ENCODE measurements at regions not wholly inside any gene's neighbourhood (a gene's known extent, or its start where the extent isn't known, plus 50 kb on each side); places are given as distances from the start of the nearest gene placed in this dataset.
"Not testable (repeated sequence)": the region's sequence is repeated elsewhere in the genome, so short reads cannot be mapped to it uniquely, and the experiment has no call there.

- no peak for DNase-seq
Observed at GRCh38 chr3:72536878-72537267, 311.4 kb downstream of the SHQ1 start.

- DNase-seq: no peak
Observed at GRCh38 chr3:72536206-72536877, 311.9 kb downstream of the SHQ1 start.

GRCh38 chr3:72535772-72536171 lies 312.5 kb downstream of the SHQ1 start:
- DNase-seq: no peak

GRCh38 chr3:72533591-72534473 lies 314.4 kb downstream of the SHQ1 start:
- no peak for DNase-seq

GRCh38 chr3:72530426-72530825 lies 317.8 kb downstream of the SHQ1 start:
- DNase-seq: no peak

- DNase-seq: no peak
Observed at GRCh38 chr3:72529081-72529480, 319.2 kb downstream of the SHQ1 start.

- DNase-seq: peak in 11 of 51 donors; percentile 2 to 27 (median 3)
Observed at GRCh38 chr3:72523429-72524151, 324.7 kb downstream of the SHQ1 start.

GRCh38 chr3:72520690-72521308 lies 327.4 kb downstream of the SHQ1 start:
- DNase-seq: no peak

- no peak for DNase-seq
Observed at GRCh38 chr3:72519946-72520604, 328.2 kb downstream of the SHQ1 start.

GRCh38 chr3:72517921-72518424 lies 330.3 kb downstream of the SHQ1 start:
- DNase-seq: no peak

GRCh38 chr3:72517336-72517735 lies 330.9 kb downstream of the SHQ1 start:
- DNase-seq: no peak

GRCh38 chr3:72516361-72516760 lies 331.9 kb downstream of the SHQ1 start:
- DNase-seq: no peak

- DNase-seq: no peak
Observed at GRCh38 chr3:72515941-72516340, 332.3 kb downstream of the SHQ1 start.

GRCh38 chr3:72515281-72515680 lies 333.0 kb downstream of the SHQ1 start:
- DNase-seq: no peak

GRCh38 chr3:72510247-72510646 lies 338.0 kb downstream of the SHQ1 start:
- DNase-seq: no peak

- DNase-seq: no peak
Observed at GRCh38 chr3:72505539-72506405, 342.5 kb downstream of the SHQ1 start.

GRCh38 chr3:72497501-72497900 lies 350.7 kb downstream of the SHQ1 start:
- not testable (repeated sequence) for DNase-seq

GRCh38 chr3:72496051-72496670 lies 352.1 kb downstream of the SHQ1 start:
- DNase-seq: no peak

GRCh38 chr3:72494626-72495025 lies 353.6 kb downstream of the SHQ1 start:
- no peak for DNase-seq

GRCh38 chr3:72494130-72494529 lies 354.1 kb downstream of the SHQ1 start:
- no peak for DNase-seq
